ENCODE measurements at regions not wholly inside any gene's neighbourhood (a gene's known extent, or its start where the extent isn't known, plus 50 kb on each side); places are given as distances from the start of the nearest gene placed in this dataset.

- DNase-seq = no peak
Observed at GRCh38 chr4:104969394-104970082, 177.1 kb upstream of the TET2 start.

- DNase-seq = no peak
Observed at GRCh38 chr4:104971462-104971861, 175.2 kb upstream of the TET2 start.

DNA sequence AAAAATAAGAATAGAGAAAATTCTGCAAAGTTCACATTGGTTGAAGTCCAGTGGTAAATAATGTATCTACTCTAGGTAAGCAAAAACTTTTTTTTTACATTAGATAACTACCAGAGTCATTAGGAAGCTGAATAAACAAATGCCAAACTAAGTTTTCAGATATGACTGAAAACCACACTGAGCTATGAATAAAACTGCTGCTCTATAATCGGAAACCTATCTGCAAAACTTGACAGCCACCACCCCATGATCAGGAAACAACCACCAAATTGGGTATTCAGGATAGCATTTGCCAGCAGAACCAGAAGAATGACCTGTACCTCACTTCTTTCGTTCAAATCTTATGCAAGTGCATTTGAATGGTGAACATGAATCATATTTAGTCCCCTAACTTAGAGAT is 173.0 kb upstream of the TET2 start:
- no peak for DNase-seq

DNA sequence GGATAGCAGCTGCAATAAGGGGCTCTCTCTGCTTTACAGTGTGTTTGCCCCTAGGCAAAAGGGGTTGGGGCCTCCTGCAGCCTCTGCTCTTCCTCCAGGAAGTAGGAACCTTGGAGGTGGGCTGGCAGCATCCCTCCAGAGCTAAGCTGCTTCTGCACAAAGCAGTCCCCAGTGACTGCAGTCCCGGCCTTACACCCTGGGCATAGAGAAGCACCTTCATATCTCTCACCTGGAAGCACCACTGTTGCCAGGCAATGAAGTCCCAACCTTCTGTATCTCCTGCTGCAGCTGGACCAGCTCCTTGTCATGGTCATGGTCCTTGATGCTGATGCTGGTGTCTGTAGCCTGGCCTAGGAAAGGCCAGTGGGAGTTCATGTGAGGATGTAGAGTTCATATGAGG is 171.1 kb upstream of the TET2 start:
- no peak for DNase-seq

- no peak for DNase-seq
Observed at GRCh38 chr4:104976262-104976661, 170.4 kb upstream of the TET2 start.

GRCh38 chr4:104979083-104979760 is 167.5 kb upstream of the TET2 start:
- no peak for DNase-seq

- DNase-seq = no peak
Observed at GRCh38 chr4:104983615-104984179, 163.0 kb upstream of the TET2 start.

DNA sequence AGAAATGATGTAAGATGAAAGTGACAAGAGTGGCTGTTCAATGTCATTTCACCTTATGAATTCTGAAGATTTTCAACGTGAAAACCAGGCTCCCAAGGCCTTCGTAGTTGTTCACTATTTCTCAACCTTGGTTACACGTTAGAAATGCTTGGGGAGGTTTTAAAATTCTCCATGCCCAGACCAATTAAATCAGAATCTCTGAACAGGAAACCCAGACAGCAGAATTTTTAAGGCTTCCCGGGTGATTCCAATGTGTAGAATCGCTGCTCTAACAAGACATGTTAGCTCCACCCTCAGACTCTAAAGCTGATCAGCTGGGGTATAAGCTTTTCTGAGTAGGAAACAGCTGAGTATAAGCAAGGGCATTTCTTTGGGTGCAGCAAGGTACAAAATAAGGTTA is 160.4 kb upstream of the TET2 start:
- no peak for DNase-seq

- DNase-seq = no peak
Observed at GRCh38 chr4:104989371-104989770, 157.3 kb upstream of the TET2 start.

- DNase-seq = no peak
Observed at GRCh38 chr4:105002278-105002677, 144.4 kb upstream of the TET2 start.

- no peak for DNase-seq
Observed at GRCh38 chr4:105014234-105014633, 132.4 kb upstream of the TET2 start.

DNA sequence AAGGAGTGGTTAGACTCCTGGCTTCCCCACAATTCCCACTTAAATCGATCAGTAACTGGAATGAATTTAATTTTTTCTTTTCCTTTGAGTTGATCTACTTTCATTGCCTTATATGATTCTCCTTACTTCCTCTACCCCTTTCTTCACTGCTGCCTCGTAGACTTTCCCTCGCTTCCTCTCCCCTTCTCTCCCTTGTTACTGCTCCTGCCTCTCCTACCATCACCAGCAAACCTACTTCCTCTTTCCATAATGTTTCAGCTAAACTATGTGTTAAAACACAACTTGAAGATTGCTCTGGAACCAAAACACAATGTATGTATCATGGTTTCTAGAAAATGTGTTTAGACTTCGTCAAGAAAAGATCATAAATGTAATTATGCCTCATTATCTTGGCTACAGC is 132.0 kb upstream of the TET2 start:
- no peak for DNase-seq

GRCh38 chr4:105015750-105016149 is 130.9 kb upstream of the TET2 start:
- no peak for DNase-seq

DNA sequence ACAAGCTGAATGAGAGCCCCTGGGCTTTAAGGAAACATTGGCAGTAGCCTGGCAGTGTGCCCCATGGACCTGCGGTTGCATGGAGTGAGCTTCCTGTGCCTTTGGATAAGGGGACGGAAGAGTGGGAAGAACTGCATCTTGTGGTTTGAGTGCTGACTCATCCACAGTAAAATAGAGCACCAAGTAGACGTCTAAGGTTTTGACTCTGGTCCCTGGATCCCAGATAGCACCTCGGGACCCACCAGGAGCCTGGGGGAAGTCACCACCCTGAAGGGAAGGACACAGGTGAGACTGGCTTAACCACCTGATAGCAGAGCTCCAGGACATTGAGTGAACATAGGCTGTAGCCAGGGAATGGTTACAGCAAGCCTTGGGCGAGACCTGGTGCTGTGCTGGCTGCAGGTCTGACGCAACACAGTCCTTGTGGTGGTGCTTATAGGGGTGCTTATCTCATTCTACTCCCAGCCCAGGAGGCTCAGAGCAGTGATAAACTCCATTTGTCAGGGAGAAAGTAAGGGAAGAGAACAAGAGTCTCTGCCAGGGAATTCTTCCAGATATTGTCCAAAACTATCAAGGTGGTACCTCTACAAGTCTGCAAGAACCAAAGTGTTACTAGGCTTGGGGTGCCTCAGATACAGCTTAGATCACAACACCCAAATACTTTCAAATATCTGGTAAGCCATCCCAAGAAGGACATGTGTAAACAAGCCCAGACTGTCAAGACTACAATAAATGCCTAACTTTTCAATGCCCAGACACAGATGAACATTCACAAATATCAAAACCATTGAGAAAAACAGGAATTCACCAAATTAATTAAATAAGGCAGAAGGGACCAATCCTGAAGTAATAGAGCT is 123.6 kb upstream of the TET2 start:
- DNase-seq = no peak

GRCh38 chr4:105023668-105024055 is 123.0 kb upstream of the TET2 start:
- DNase-seq = no peak

DNA sequence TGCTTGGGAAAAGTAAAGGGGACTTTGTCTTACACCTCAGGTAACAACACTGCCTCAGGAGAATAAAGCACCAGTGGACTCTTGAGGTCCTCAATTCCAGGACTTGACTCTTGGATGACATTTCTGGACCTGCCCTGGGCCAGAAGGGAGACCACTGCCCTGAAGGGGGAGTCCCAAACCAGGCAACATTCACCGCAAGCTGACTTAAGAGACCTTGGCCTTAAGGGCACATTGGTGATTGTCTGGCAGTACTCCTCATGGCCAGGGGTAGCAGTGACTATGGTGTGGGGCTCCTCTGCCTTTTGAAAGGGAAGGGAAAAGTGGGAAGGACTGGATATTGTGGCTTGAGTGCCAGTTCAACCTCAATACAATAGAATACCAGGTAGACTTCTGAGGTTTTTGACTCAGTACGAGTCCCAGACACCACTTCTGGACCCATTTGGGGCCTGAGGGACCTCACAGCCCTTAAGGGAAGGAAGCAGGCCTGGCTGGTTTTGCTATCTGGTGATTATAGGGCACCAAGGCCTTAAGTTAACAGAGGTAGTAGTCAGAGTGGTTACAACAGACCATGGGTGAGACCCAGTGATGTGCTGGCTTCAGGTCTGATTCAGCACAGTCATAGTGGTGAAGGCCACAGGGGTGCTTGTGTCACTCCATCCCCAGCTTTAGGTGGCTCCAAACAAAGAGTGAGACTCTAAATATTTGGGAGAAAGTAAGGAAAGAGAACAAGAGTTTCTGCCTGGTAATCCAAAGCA is 121.2 kb upstream of the TET2 start:
- no peak for DNase-seq

GRCh38 chr4:105036991-105037390 is 109.7 kb upstream of the TET2 start:
- no peak for DNase-seq

- DNase-seq = no peak
Observed at GRCh38 chr4:105042451-105042850, 104.2 kb upstream of the TET2 start.

DNA sequence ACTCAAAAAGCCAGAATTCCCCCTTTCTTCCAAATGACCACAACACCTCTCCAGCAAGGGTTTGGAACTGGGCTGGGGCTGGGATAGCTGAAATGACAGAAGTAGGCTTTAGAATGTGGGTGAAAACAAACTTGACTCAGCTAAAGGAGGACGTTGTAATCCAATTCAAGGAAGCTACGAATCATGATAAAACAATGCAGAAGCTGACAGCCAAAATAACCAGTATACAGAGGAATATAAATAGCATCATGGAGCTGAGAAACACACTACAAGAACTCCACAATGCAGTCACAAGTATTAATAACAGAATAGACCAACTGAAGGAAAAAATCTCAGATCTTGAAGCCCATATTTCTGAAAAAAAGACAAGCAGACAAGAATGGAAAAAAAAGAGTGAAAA is 95.8 kb upstream of the TET2 start:
- DNase-seq = no peak

GRCh38 chr4:105057370-105058105 is 89.1 kb upstream of the TET2 start:
- no peak for DNase-seq

DNA sequence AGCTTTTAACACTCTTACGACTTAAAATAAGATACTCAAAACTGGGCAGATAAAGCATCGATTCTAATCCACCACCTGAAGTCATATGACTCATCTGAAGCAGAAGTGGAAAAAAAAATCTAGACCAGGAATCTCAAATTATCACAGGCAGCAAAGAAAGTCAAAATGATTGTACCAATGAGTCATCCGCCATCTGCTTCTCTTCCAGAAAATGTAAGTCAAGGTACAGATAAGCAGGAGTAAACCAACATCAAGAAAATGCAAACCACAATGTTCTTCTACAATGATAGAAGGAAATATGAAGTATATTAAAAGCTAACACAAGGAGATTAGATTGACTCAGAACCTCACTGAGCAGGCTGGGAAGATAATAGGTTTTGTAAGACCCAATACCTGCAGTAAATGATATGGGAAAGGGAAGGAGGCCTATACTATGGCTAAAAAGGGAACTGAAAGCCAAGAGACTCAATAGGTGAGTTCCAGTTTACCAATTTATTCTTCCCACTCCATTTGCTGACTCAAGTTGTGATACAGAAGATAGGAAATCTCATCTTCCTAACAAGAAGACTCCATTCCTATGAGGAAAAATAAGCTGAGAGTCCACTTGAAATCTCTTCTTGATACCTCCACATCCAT is 88.4 kb upstream of the TET2 start:
- DNase-seq = peak; percentile 8

DNA sequence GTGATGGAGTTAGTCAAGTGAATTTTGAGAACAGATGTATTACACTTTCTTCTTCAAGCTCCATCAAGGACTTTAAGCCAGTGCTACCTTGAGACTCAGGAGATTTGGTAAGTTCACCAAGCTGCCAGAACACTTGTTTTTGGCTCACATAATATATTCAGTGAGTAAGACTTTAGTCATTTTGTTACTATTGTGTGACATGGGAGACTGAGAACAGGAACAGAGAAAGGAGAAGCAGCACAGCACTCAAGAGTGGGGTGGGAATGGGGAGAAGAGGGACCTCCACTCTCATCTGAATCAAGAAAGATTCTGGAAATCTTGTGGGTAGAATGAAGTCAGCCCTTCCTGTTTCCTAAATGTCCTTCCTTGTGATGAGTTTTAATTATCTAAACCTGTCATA is 87.3 kb upstream of the TET2 start:
- DNase-seq = peak; percentile 23

Measured in stimulated activated CD4-positive, alpha-beta T cell treated with anti-CD3 and anti-CD28 coated beads, Interleukin-15, amount 100 ng/mL, for 24 hours (primary cell).